DND-41 (cell line): ENCODE measurements at regions not wholly inside any gene's neighbourhood (a gene's known extent, or its start where the extent isn't known, plus 50 kb on each side); places are given as distances from the start of the nearest gene placed in this dataset.

ENCODE experiments used
- ATAC-seq: fragments of 200-7000 bp; cut with Tn5 transposase; 3 replicates; pipeline ENCODE4 v1.9.1; 2021; ENCODE audit warnings: low read depth; ENCODE audit not compliant: insufficient read depth
- DNase-seq: peaks from one replicate; pipeline ENCODE4 v3.0.0-alpha.2; 2020
- H2AFZ ChIP-seq: 2 replicates; pipeline ENCODE4 v1.6.0; 2012; ENCODE audit warnings: low read depth, low read length
- H3K27ac ChIP-seq: 2 replicates; pipeline ENCODE4 v1.5.1; 2012; ENCODE audit warnings: low read length, inconsistent platforms
- H3K27me3 ChIP-seq: fragments of 200-600 bp; sonication (generic); 2 replicates; pipeline ENCODE4 v1.6.0; 2012; ENCODE audit warnings: low read length, mild to moderate bottlenecking, inconsistent platforms; ENCODE audit not compliant: insufficient read depth, poor library complexity
- H3K36me3 ChIP-seq: 2 replicates; pipeline ENCODE4 v1.5.1; 2012; ENCODE audit warnings: low read length, inconsistent platforms; ENCODE audit not compliant: insufficient read depth
- H3K4me1 ChIP-seq: 2 replicates; pipeline ENCODE4 v1.5.1; 2012; ENCODE audit warnings: mild to moderate bottlenecking, low read length; ENCODE audit not compliant: insufficient read depth
- H3K4me2 ChIP-seq: 2 replicates; pipeline ENCODE4 v1.6.0; 2012; ENCODE audit warnings: mild to moderate bottlenecking, moderate library complexity, low read length, inconsistent platforms; ENCODE audit not compliant: insufficient read depth
- H3K4me3 ChIP-seq, 2 experiments: fragments of 200-600 bp in 1 of 2; shearing (Covaris generic) in 1 of 2; 2 replicates each; pipeline ENCODE4 v1.5.1; 2012 to 2016; ENCODE audit warnings: inconsistent platforms in 2 of 2, low read length in 2 of 2, mild to moderate bottlenecking in 2 of 2, low read depth in 1 of 2, moderate library complexity in 1 of 2
- H3K79me2 ChIP-seq: 2 replicates; pipeline ENCODE4 v1.6.0; 2012; ENCODE audit warnings: low read length, inconsistent platforms; ENCODE audit not compliant: insufficient read depth
- H3K9ac ChIP-seq: 2 replicates; pipeline ENCODE4 v1.6.0; 2012; ENCODE audit warnings: low read depth, mild to moderate bottlenecking, inconsistent platforms, low read length, moderate library complexity
- H3K9me3 ChIP-seq: 2 replicates; pipeline ENCODE4 v1.5.1; 2012; ENCODE audit warnings: low read length, moderate library complexity, mild to moderate bottlenecking, inconsistent platforms; ENCODE audit not compliant: insufficient read depth, severe bottlenecking
- H4K20me1 ChIP-seq: 2 replicates; pipeline ENCODE4 v1.6.0; 2012; ENCODE audit warnings: low read length; ENCODE audit not compliant: insufficient read depth
- CTCF ChIP-seq: IDR thresholded peaks from 2 replicates; pipeline ENCODE4 v1.5.1; 2012; ENCODE audit warnings: borderline replicate concordance, low read length, moderate library complexity, mild to moderate bottlenecking; ENCODE audit not compliant: poor library complexity, severe bottlenecking; ENCODE audit errors: extremely low read depth
- EZH2 ChIP-seq: IDR thresholded peaks from 3 replicates; pipeline ENCODE4 v1.6.1; 2012; ENCODE audit warnings: borderline replicate concordance, low read depth, mild to moderate bottlenecking, moderate library complexity, low read length, inconsistent platforms; ENCODE audit not compliant: severe bottlenecking

DNA sequence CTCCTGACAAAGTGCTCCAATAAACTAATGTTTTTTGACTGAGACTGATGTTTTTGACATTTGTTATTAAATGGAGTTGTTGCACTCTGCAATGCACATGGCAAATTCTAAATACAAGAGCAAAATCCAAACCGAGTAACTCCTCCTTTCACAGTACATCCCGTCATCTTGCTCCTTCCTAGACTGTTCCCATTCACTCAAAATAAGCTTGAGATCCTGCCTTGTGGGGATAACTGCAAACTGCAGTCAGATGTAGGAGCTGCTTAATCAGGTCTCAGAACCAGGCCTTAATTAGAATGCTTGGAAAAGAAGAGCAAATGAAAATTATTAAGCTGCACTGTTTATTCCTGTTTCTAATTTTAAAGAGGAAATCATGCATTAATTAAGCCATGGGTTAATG lies 134.8 kb upstream of the SPRY2 start:
- no peaks in the 10 kb centered on the region for H3K36me3 ChIP-seq
- no peak for TF ChIP-seq EZH2
- TF ChIP-seq CTCF: no peak
- no peaks in the 10 kb centered on the region for H3K79me2 ChIP-seq
- DNase-seq (no peak), ATAC-seq (no peak)
- H3K27me3 ChIP-seq: no peaks in the 10 kb centered on the region
- H3K9me3 ChIP-seq: no peaks in the 10 kb centered on the region
- H4K20me1 ChIP-seq: no peaks in the 10 kb centered on the region
- H3K9ac ChIP-seq: no peak overlapping the region
- H3K27ac ChIP-seq: no peak overlapping the region
- no peak overlapping the region for H3K4me2 ChIP-seq
- H2AFZ ChIP-seq: no peak overlapping the region
- no peak overlapping the region for H3K4me3 ChIP-seq
- no peaks in the 10 kb centered on the region for H3K4me1 ChIP-seq

GRCh38 chr13:80473695-80474094 lies 132.8 kb upstream of the SPRY2 start:
- H3K27me3 ChIP-seq: no peaks in the 10 kb centered on the region
- H2AFZ ChIP-seq: no peak overlapping the region
- H3K9me3 ChIP-seq: no peaks in the 10 kb centered on the region
- no peak overlapping the region for H3K9ac ChIP-seq
- no peak overlapping the region for H3K4me2 ChIP-seq
- TF ChIP-seq CTCF (no peak), EZH2 (no peak)
- no peak for DNase-seq
- no peaks in the 10 kb centered on the region for H3K36me3 ChIP-seq
- no peak for ATAC-seq
- H3K4me1 ChIP-seq: no peaks in the 10 kb centered on the region
- H3K27ac ChIP-seq: no peak overlapping the region
- no peaks in the 10 kb centered on the region for H4K20me1 ChIP-seq
- H3K4me3 ChIP-seq: no peak overlapping the region
- no peaks in the 10 kb centered on the region for H3K79me2 ChIP-seq

DNA sequence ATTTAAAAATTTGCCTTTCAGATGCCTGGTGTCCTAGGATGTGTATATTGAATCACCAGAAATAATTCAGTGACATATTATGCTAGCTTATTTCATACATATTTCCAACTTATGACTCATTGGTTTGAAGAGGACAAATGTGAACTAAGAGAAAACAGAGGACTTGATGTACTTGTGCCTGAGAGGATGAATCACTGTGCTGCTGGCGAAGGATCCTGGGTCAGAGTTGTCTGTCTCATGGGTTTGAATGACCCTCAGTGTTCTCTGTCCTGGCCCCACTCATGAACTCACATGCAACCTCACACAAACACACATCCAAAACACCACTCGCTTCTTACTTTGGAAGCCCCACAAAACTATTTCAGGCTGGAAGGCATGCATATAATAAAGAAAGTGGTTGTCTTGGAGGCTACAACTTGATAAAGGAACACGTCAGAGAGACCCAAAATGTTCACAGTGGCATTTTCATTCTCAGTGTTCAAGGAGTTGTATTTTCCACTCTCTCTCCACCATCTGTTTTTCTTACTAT lies 129.0 kb upstream of the SPRY2 start:
- H3K36me3 ChIP-seq: no peaks in the 10 kb centered on the region
- H4K20me1 ChIP-seq: no peaks in the 10 kb centered on the region
- no peak for DNase-seq
- no peaks in the 10 kb centered on the region for H3K4me1 ChIP-seq
- no peak overlapping the region for H3K27ac ChIP-seq
- no peak overlapping the region for H3K4me3 ChIP-seq
- no peaks in the 10 kb centered on the region for H3K9me3 ChIP-seq
- H3K9ac ChIP-seq: no peak overlapping the region
- no peaks in the 10 kb centered on the region for H3K79me2 ChIP-seq
- H3K27me3 ChIP-seq: no peaks in the 10 kb centered on the region
- TF ChIP-seq EZH2: no peak
- no peak for TF ChIP-seq CTCF
- no peak overlapping the region for H3K4me2 ChIP-seq
- no peak for ATAC-seq
- H2AFZ ChIP-seq: no peak overlapping the region
